H1 (cell line): ENCODE measurements at regions not wholly inside any gene's neighbourhood (a gene's known extent, or its start where the extent isn't known, plus 50 kb on each side); places are given as distances from the start of the nearest gene placed in this dataset.

Source experiments
- CTCF ChIA-PET: fragments of 300-600 bp; sonication (Branson Sonifier 250); formaldehyde crosslinking; loops from one replicate; lab custom pipeline; 2021; ENCODE audit not compliant: partially characterized antibody; lab: Charles Lee
- POLR2A ChIA-PET: fragments of 300-600 bp; sonication (Branson Sonifier 250); formaldehyde crosslinking; loops from one replicate; lab custom pipeline; 2021; ENCODE audit warnings: inconsistent platforms; ENCODE audit not compliant: partially characterized antibody; lab: Charles Lee
- DNase-seq, 2 experiments: peaks; one replicate each; pipeline versions ENCODE4 v3.0.0 to v3.0.0-alpha.2; 2010 to 2022; ENCODE audit warnings: low spot score in 2 of 2, low read depth in 1 of 2, mixed read lengths in 1 of 2
- FAIRE-seq: peaks from 2 replicates; lab custom pipeline; 2011; peaks lifted over from hg19 to GRCh38; lab: Jason Lieb, UNC
- H2AFZ ChIP-seq: 2 replicates; pipeline ENCODE4 v1.8.1; 2012; ENCODE audit warnings: low read length, inconsistent platforms
- H2AK5ac ChIP-seq: 2 replicates; pipeline ENCODE4 v1.6.1; 2013; ENCODE audit warnings: low read depth, low read length
- H2BK120ac ChIP-seq: replicated peaks from 2 replicates; pipeline ENCODE3; 2013; ENCODE audit warnings: low read depth, low read length, inconsistent platforms
- H2BK12ac ChIP-seq: 2 replicates; pipeline ENCODE4 v1.6.1; 2013; ENCODE audit warnings: low read depth, low read length
- H2BK15ac ChIP-seq: 2 replicates; pipeline ENCODE4 v1.6.1; 2013; ENCODE audit warnings: low read length
- H2BK20ac ChIP-seq: 2 replicates; pipeline ENCODE4 v1.6.1; 2013; ENCODE audit warnings: low read length
- H2BK5ac ChIP-seq: 2 replicates; pipeline ENCODE4 v1.6.1; 2013; ENCODE audit warnings: low read depth, low read length
- H3K14ac ChIP-seq: 2 replicates; pipeline ENCODE4 v1.6.1; 2013; ENCODE audit warnings: inconsistent platforms; ENCODE audit not compliant: insufficient read length
- H3K18ac ChIP-seq: 2 replicates; pipeline ENCODE4 v1.6.1; 2013; ENCODE audit warnings: low read length; ENCODE audit errors: extremely low read depth
- H3K23ac ChIP-seq: 2 replicates; pipeline ENCODE4 v1.6.1; 2013; ENCODE audit warnings: inconsistent platforms; ENCODE audit not compliant: insufficient read length
- H3K23me2 ChIP-seq: 2 replicates; pipeline ENCODE4 v1.6.1; 2013; ENCODE audit warnings: low read depth, low read length
- H3K27ac ChIP-seq: 2 replicates; pipeline ENCODE4 v1.6.1; 2011; ENCODE audit warnings: low read depth, low read length, inconsistent platforms
- H3K27me3 ChIP-seq, 4 experiments: replicated peaks in 1 of 4; 1 replicate in 1 of 4; 2 replicates in 3 of 4; pipeline versions ENCODE4 v1.6.1 to v1.8.1; 2011 to 2013; ENCODE audit warnings: low read length in 3 of 4, mild to moderate bottlenecking in 3 of 4, inconsistent platforms in 2 of 4, mixed read lengths in 2 of 4, moderate library complexity in 1 of 4; ENCODE audit not compliant: control insufficient read depth in 3 of 4, insufficient read depth in 3 of 4; ENCODE audit errors: extremely low read depth in 1 of 4
- H3K36me3 ChIP-seq, 4 experiments: 2 replicates each; pipeline versions ENCODE4 v1.6.1 to v1.8.1; 2011 to 2013; ENCODE audit warnings: mild to moderate bottlenecking in 4 of 4, low read length in 3 of 4, moderate library complexity in 2 of 4, control low read depth in 1 of 4, inconsistent platforms in 1 of 4; ENCODE audit not compliant: insufficient read depth in 4 of 4, control insufficient read depth in 2 of 4
- H3K4ac ChIP-seq: replicated peaks from 2 replicates; pipeline ENCODE3; 2013; ENCODE audit warnings: low read length, low read depth, mixed read lengths, inconsistent platforms; ENCODE audit not compliant: insufficient read length
- H3K4me1 ChIP-seq, 4 experiments: replicated peaks in 1 of 4; 1 replicate in 1 of 4; 2 replicates in 3 of 4; pipeline versions ENCODE4 v1.6.1 to v1.8.1; 2011 to 2013; ENCODE audit warnings: low read length in 3 of 4, inconsistent platforms in 2 of 4, mixed read lengths in 1 of 4; ENCODE audit not compliant: insufficient read depth in 4 of 4, control insufficient read depth in 3 of 4
- H3K4me2 ChIP-seq, 2 experiments: 2 replicates each; pipeline versions ENCODE4 v1.6.1 to v1.8.1; 2011 to 2013; ENCODE audit warnings: low read depth in 2 of 2, low read length in 2 of 2, control low read depth in 1 of 2, inconsistent platforms in 1 of 2, mild to moderate bottlenecking in 1 of 2; ENCODE audit not compliant: insufficient read depth in 1 of 2
- H3K4me3 ChIP-seq, 4 experiments: fragments of 200-600, 300-600 bp in 1 of 4; sonication (generic), shearing (Covaris generic), sonication (Bioruptor Twin) in 1 of 4; 2 replicates each; pipeline versions ENCODE4 v1.5.1 to v1.8.1; 2011 to 2016; ENCODE audit warnings: low read length in 4 of 4, low read depth in 3 of 4, control low read depth in 2 of 4, inconsistent platforms in 2 of 4, mild to moderate bottlenecking in 2 of 4, mixed read lengths in 1 of 4, moderate library complexity in 1 of 4; ENCODE audit not compliant: insufficient read depth in 2 of 4; ENCODE audit errors: extremely low read depth in 1 of 4
- H3K56ac ChIP-seq: replicated peaks from 2 replicates; pipeline ENCODE3; 2013; ENCODE audit warnings: low read depth, mild to moderate bottlenecking, mixed read lengths, low read length, inconsistent platforms; ENCODE audit not compliant: insufficient read length
- H3K79me1 ChIP-seq: 2 replicates; pipeline ENCODE4 v1.6.1; 2013; ENCODE audit warnings: low read depth, low read length, control low read depth
- H3K79me2 ChIP-seq, 2 experiments: 2 replicates each; pipeline versions ENCODE4 v1.6.1 to v1.8.1; 2012 to 2013; ENCODE audit warnings: low read length in 2 of 2, mild to moderate bottlenecking in 2 of 2, inconsistent platforms in 1 of 2; ENCODE audit not compliant: insufficient read depth in 2 of 2, control insufficient read depth in 1 of 2
- H3K9ac ChIP-seq, 4 experiments: replicated peaks in 1 of 4; 1 replicate in 1 of 4; 2 replicates in 3 of 4; pipeline versions ENCODE4 v1.6.1 to v1.8.1; 2011 to 2013; ENCODE audit warnings: low read depth in 3 of 4, low read length in 3 of 4, control low read depth in 2 of 4, mild to moderate bottlenecking in 2 of 4, moderate library complexity in 2 of 4, inconsistent platforms in 1 of 4; ENCODE audit errors: extremely low read depth in 1 of 4
- H3K9me3 ChIP-seq, 2 experiments: 2 replicates each; pipeline versions ENCODE4 v1.6.1 to v1.8.1; 2012 to 2013; ENCODE audit warnings: mild to moderate bottlenecking in 2 of 2, moderate library complexity in 2 of 2, control low read depth in 1 of 2, inconsistent platforms in 1 of 2, low read depth in 1 of 2, low read length in 1 of 2, mixed read lengths in 1 of 2; ENCODE audit not compliant: insufficient read depth in 2 of 2
- H4K20me1 ChIP-seq, 2 experiments: replicated peaks in 1 of 2; 2 replicates each; pipeline versions ENCODE3 to v1.8.1; 2011 to 2013; ENCODE audit warnings: inconsistent platforms in 2 of 2, low read length in 2 of 2, mild to moderate bottlenecking in 1 of 2; ENCODE audit not compliant: insufficient read depth in 2 of 2, control insufficient read depth in 1 of 2
- H4K5ac ChIP-seq: 2 replicates; pipeline ENCODE4 v1.6.1; 2013; ENCODE audit warnings: low read length, low read depth, mixed read lengths, inconsistent platforms; ENCODE audit not compliant: insufficient read length
- H4K8ac ChIP-seq: 2 replicates; pipeline ENCODE4 v1.8.0; 2013; ENCODE audit warnings: mild to moderate bottlenecking, moderate library complexity, low read length, inconsistent platforms; ENCODE audit not compliant: insufficient read depth; ENCODE audit errors: extremely low read depth
- H4K91ac ChIP-seq: replicated peaks from 2 replicates; pipeline ENCODE3; 2013; ENCODE audit warnings: low read length, mixed read lengths, inconsistent platforms; ENCODE audit not compliant: insufficient read length
- ATF3 ChIP-seq: IDR thresholded peaks from 2 replicates; pipeline ENCODE4 v1.6.1; 2011; ENCODE audit warnings: low read depth, mild to moderate bottlenecking, low read length; ENCODE audit not compliant: insufficient read depth
- BRCA1 ChIP-seq: IDR thresholded peaks from 2 replicates; pipeline ENCODE4 v1.6.1; 2012; ENCODE audit warnings: low read depth, low read length, improper control_type of control experiment
- CHD1 ChIP-seq: IDR thresholded peaks from 2 replicates; pipeline ENCODE4 v1.6.1; 2012; ENCODE audit warnings: low read depth, low read length, improper control_type of control experiment
- JUND ChIP-seq: IDR thresholded peaks from 2 replicates; pipeline ENCODE4 v1.6.1; 2011; ENCODE audit warnings: mild to moderate bottlenecking, improper control_type of control experiment, low read length
- KDM4A ChIP-seq: IDR thresholded peaks from one replicate; pipeline ENCODE4 v1.7.1; 2012; ENCODE audit warnings: low read depth, mild to moderate bottlenecking, moderate library complexity, low read length, inconsistent platforms; ENCODE audit not compliant: severe bottlenecking
- KDM5A ChIP-seq: fragments of 200-600 bp; IDR thresholded peaks from 2 replicates; pipeline ENCODE4 v1.7.1; 2012; ENCODE audit warnings: mild to moderate bottlenecking, low read length, inconsistent platforms, mixed read lengths
- NANOG ChIP-seq: IDR thresholded peaks from 2 replicates; pipeline ENCODE4 v1.6.1; 2011; ENCODE audit warnings: low read length, low read depth, mild to moderate bottlenecking, inconsistent platforms; ENCODE audit not compliant: insufficient read depth, poor library complexity, severe bottlenecking
- PHF8 ChIP-seq: fragments of 200-600 bp; sonication (generic); conservative IDR thresholded peaks from 2 replicates; pipeline ENCODE4 v1.7.1; 2012; ENCODE audit warnings: low read depth, mild to moderate bottlenecking, inconsistent platforms, low read length, moderate library complexity
- POU5F1 ChIP-seq: IDR thresholded peaks from 2 replicates; pipeline ENCODE4 v1.6.1; 2011; ENCODE audit warnings: low read depth, mild to moderate bottlenecking, low read length, moderate library complexity
- SRF ChIP-seq: IDR thresholded peaks from 2 replicates; pipeline ENCODE4 v1.6.1; 2011; ENCODE audit warnings: mild to moderate bottlenecking, low read depth, low read length, moderate library complexity
- TAF1 ChIP-seq: IDR thresholded peaks from 2 replicates; pipeline ENCODE4 v1.6.1; 2011; ENCODE audit warnings: mild to moderate bottlenecking, low read depth, low read length
- USF2 ChIP-seq: IDR thresholded peaks from 2 replicates; pipeline ENCODE4 v1.6.1; 2011; ENCODE audit warnings: low read length, improper control_type of control experiment
- YY1 ChIP-seq: IDR thresholded peaks from 2 replicates; pipeline ENCODE4 v1.6.1; 2011; ENCODE audit warnings: low read depth, mild to moderate bottlenecking, low read length
- ZNF274 ChIP-seq: IDR thresholded peaks from 2 replicates; pipeline ENCODE4 v1.7.0; 2012; ENCODE audit warnings: low read length, borderline replicate concordance; ENCODE audit errors: extremely low read depth
- WGBS, 2 experiments: shearing (Covaris generic) in 1 of 2; methylation state at CpG; one replicate each; pipeline versions ENCODE4 v1.1.6 to v1.1.7; 2013 to 2015; ENCODE audit warnings: low lambda C conversion rate in 2 of 2, mixed read lengths in 2 of 2, inconsistent platforms in 1 of 2, low coverage in 1 of 2, missing lambda C conversion rate in 1 of 2; ENCODE audit not compliant: insufficient replicate concordance in 2 of 2, insufficient coverage in 1 of 2, insufficient read length in 1 of 2; ENCODE audit errors: extremely low coverage in 1 of 2, missing lambda C conversion rate in 1 of 2; 5-methylcytosine and 5-hydroxymethylcytosine counted together

GRCh38 chr2:118687698-118688097, 159.8 kb downstream of the EN1 start:
- 89% methylated on average over 2 of the region's 2 CpGs; no CpG with 5 or more reads in 1 of the 2 experiments for WGBS, 2 experiments
- Histone ChIP-seq H3K23me2 (no peaks in the 10 kb centered on the region), H3K27me3 (no peaks in the 10 kb centered on the region), H3K4me2 (no peak overlapping the region), H3K56ac (no peak overlapping the region), H3K36me3 (no peaks in the 10 kb centered on the region), H2BK12ac (no peak overlapping the region), H3K14ac (no peak overlapping the region), H3K4ac (no peak overlapping the region), H2BK15ac (no peak overlapping the region), H2AK5ac (no peak overlapping the region), H2BK120ac (no peak overlapping the region), H4K91ac (no peak overlapping the region), H2BK5ac (no peak overlapping the region), H3K4me3 (no peak overlapping the region), H4K20me1 (no peaks in the 10 kb centered on the region), H3K18ac (no peak overlapping the region), H3K79me1 (no peaks in the 10 kb centered on the region), H3K9ac (no peak overlapping the region), H2BK20ac (no peak overlapping the region), H3K23ac (no peak overlapping the region), H3K79me2 (no peaks in the 10 kb centered on the region), H3K9me3 (no peaks in the 10 kb centered on the region), H2AFZ (no peak overlapping the region), H3K27ac (no peak overlapping the region), H3K4me1 (no peaks in the 10 kb centered on the region), H4K8ac (no peak overlapping the region), H4K5ac (no peak overlapping the region)
- CTCF ChIA-PET: no interaction called here
- DNase-seq: no peak
- FAIRE-seq: no peak
- POLR2A ChIA-PET: no interaction called here
- no peak for TF ChIP-seq JUND
- no peak for TF ChIP-seq POU5F1
- TF ChIP-seq BRCA1: no peak
- no peak for TF ChIP-seq NANOG
- no peak for TF ChIP-seq CHD1
- no peak for TF ChIP-seq PHF8
- TF ChIP-seq KDM5A: no peak
- no peak for TF ChIP-seq USF2
- no peak for TF ChIP-seq ZNF274
- no peak for TF ChIP-seq KDM4A
- no peak for TF ChIP-seq SRF
- TF ChIP-seq ATF3: no peak
- TF ChIP-seq YY1: no peak
- TF ChIP-seq TAF1: no peak
